KBM-7 (cell line): ENCODE measurements at regions not wholly inside any gene's neighbourhood (a gene's known extent, or its start where the extent isn't known, plus 50 kb on each side); places are given as distances from the start of the nearest gene placed in this dataset.

Source experiments
- DNase-seq: peaks from one replicate; pipeline ENCODE4 v3.0.0-alpha.2; 2015
- in situ Hi-C: fragments of 300-500 bp; cut with MboI; formaldehyde crosslinking; loops from 2 replicates; pipeline ENCODE4 v1.14.3; 2020; ENCODE audit warnings: low sequenced_read_pairs, low pct_unique_long_range_greater_than_20kb, mixed read lengths

- no peak for DNase-seq
- in situ Hi-C loops = no loop called here
Observed at GRCh38 chr19:28523619-28524018, 689.3 kb downstream of the UQCRFS1 start.

GRCh38 chr19:28522545-28522922 lies 690.4 kb downstream of the UQCRFS1 start:
- no peak for DNase-seq
- in situ Hi-C loops = no loop called here

- in situ Hi-C loops = no loop called here
- DNase-seq = no peak
Observed at GRCh38 chr19:28521614-28522544, 691.1 kb downstream of the UQCRFS1 start.

GRCh38 chr19:28520998-28521568 lies 691.9 kb downstream of the UQCRFS1 start:
- no peak for DNase-seq
- in situ Hi-C loops = no loop called here

GRCh38 chr19:28519952-28520861 lies 692.7 kb downstream of the UQCRFS1 start:
- DNase-seq = no peak
- in situ Hi-C loops = no loop called here

- in situ Hi-C loops = no loop called here
- DNase-seq = no peak
Observed at GRCh38 chr19:28519218-28519779, 693.7 kb downstream of the UQCRFS1 start.

- in situ Hi-C loops = no loop called here
- no peak for DNase-seq
Observed at GRCh38 chr19:28516415-28516872, 696.5 kb downstream of the UQCRFS1 start.

GRCh38 chr19:28514166-28514565 lies 698.8 kb downstream of the UQCRFS1 start:
- in situ Hi-C loops = no loop called here
- DNase-seq = no peak

GRCh38 chr19:28511655-28512054 lies 701.3 kb downstream of the UQCRFS1 start:
- no peak for DNase-seq
- in situ Hi-C loops = no loop called here

- no peak for DNase-seq
- in situ Hi-C loops = no loop called here
Observed at GRCh38 chr19:28509079-28509895, 703.7 kb downstream of the UQCRFS1 start.

- in situ Hi-C loops = no loop called here
- no peak for DNase-seq
Observed at GRCh38 chr19:28508666-28509065, 704.3 kb downstream of the UQCRFS1 start.

- DNase-seq = no peak
- in situ Hi-C loops = no loop called here
Observed at GRCh38 chr19:28505933-28506332, 707.0 kb downstream of the UQCRFS1 start.

- in situ Hi-C loops = no loop called here
Observed at GRCh38 chr19:28505134-28505533, 707.8 kb downstream of the UQCRFS1 start.

GRCh38 chr19:28504727-28505126 lies 708.2 kb downstream of the UQCRFS1 start:
- DNase-seq = no peak
- in situ Hi-C loops = no loop called here

More at GRCh38 chr19:28505134-28505533, 707.8 kb downstream of the UQCRFS1 start:
- no peak for DNase-seq

GRCh38 chr19:28504139-28504538 lies 708.8 kb downstream of the UQCRFS1 start:
- in situ Hi-C loops = no loop called here
- DNase-seq = peak; percentile 38

GRCh38 chr19:28502879-28503734 lies 709.8 kb downstream of the UQCRFS1 start:
- DNase-seq = no peak
- in situ Hi-C loops = no loop called here

GRCh38 chr19:28501976-28502375 lies 711.0 kb downstream of the UQCRFS1 start:
- in situ Hi-C loops = no loop called here
- no peak for DNase-seq
